ENCODE measurements at regions not wholly inside any gene's neighbourhood (a gene's known extent, or its start where the extent isn't known, plus 50 kb on each side); places are given as distances from the start of the nearest gene placed in this dataset.

DNA sequence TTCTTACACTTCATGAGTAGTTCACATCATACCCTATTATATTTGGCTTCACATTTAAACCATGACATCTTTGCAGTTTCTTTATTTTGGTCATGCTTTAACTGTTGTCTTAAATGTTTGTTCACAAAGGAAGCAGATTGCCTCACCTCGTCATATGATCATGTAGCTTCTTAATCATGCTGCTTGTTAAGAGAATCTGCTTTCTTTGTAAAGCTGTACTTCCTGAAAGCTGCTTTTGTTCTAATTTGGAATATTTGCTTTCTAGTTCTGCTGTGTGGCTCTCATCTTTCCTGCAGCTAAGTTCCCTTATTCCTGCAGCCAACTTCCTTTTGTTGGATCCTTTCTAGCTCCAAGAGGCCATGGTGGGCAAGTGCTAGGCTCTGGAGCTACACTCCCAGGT lies 62.9 kb upstream of the SIM2 start:
- Histone ChIP-seq H3K9me3 (no peaks in the 10 kb centered on the region), H3K36me3 (replicated peaks in 1 of 2; ENCODE audit: insufficient read depth in 1 of 2, low read depth in 2 of 2) (no peaks in the 10 kb centered on the region), H3K4me3 (no peak overlapping the region), H3K4me1 (no peaks in the 10 kb centered on the region), H3K27me3 (no peaks in the 10 kb centered on the region), H3K27ac (no peak overlapping the region)
- intact Hi-C loops (cut with DNase I) = no loop called here
- ATAC-seq (no peak), DNase-seq (no peak)
- no peak for TF ChIP-seq POLR2A (IDR thresholded peaks at IDR 0.05)
- TF ChIP-seq, protein P1, sequence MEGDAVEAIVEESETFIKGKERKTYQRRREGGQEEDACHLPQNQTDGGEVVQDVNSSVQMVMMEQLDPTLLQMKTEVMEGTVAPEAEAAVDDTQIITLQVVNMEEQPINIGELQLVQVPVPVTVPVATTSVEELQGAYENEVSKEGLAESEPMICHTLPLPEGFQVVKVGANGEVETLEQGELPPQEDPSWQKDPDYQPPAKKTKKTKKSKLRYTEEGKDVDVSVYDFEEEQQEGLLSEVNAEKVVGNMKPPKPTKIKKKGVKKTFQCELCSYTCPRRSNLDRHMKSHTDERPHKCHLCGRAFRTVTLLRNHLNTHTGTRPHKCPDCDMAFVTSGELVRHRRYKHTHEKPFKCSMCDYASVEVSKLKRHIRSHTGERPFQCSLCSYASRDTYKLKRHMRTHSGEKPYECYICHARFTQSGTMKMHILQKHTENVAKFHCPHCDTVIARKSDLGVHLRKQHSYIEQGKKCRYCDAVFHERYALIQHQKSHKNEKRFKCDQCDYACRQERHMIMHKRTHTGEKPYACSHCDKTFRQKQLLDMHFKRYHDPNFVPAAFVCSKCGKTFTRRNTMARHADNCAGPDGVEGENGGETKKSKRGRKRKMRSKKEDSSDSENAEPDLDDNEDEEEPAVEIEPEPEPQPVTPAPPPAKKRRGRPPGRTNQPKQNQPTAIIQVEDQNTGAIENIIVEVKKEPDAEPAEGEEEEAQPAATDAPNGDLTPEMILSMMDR (IDR thresholded peaks at IDR 0.05) = no peak
- 48 to 70% methylated on average over 1 of the region's 1 CpG for WGBS, 2 donors

DNA sequence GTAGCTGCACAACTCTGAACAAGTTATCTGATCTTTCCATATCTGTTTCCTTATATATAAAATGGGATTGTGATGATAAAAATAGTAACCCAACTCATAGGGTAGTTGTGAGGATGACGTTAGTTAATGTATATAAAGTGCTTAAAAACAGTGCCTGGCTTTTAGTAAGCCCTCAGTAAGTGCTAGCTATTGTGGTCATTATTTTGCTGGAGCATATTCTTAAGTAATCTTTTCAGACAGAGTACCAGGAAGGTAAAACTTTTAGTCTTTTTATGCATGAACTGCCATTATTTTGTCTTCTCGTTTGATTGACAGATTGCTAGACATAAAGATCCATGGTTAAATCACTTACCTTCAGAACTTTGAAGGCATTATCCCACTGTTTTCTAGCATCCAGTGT lies 62.5 kb upstream of the SIM2 start:
- Histone ChIP-seq H3K27me3 (no peaks in the 10 kb centered on the region), H3K36me3 (replicated peaks in 1 of 2; ENCODE audit: insufficient read depth in 1 of 2, low read depth in 2 of 2) (no peaks in the 10 kb centered on the region), H3K27ac (no peak overlapping the region), H3K9me3 (no peaks in the 10 kb centered on the region), H3K4me3 (no peak overlapping the region), H3K4me1 (no peaks in the 10 kb centered on the region)
- TF ChIP-seq, protein P1 (IDR thresholded peaks at IDR 0.05) = no peak
- TF ChIP-seq POLR2A (IDR thresholded peaks at IDR 0.05) = no peak
- ATAC-seq (no peak), DNase-seq (no peak)
- WGBS, 2 donors = 62 to 72% methylated on average over 2 of the region's 2 CpGs
- intact Hi-C loops (cut with DNase I) = no loop called here

DNA sequence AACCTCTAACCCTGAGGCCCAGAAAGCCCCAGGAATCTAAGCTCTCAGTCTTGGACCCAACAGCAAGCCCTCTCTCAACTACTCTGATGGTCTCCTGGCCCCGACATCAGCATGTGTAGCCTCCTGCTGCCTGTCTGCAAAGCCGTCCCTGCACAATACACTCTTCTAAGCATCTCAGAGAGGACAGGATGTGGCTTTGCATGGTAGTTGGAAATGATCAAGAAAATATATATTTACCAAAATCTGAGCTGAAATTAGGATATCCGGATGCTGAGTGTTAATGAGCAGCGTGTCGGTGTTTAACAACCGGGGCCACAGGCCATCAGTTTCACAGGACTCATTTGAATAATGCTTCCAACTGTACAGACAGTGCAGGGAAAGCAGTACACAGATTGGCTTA lies 59.1 kb upstream of the SIM2 start:
- Histone ChIP-seq H3K36me3 (replicated peaks in 1 of 2; ENCODE audit: insufficient read depth in 1 of 2, low read depth in 2 of 2) (no peaks in the 10 kb centered on the region), H3K4me1 (no peaks in the 10 kb centered on the region), H3K27me3 (no peaks in the 10 kb centered on the region), H3K9me3 (no peaks in the 10 kb centered on the region), H3K4me3 (no peak overlapping the region), H3K27ac (no peak overlapping the region)
- ATAC-seq (no peak), DNase-seq (no peak)
- WGBS, 2 donors = 37 to 45% methylated on average over 6 of the region's 6 CpGs
- TF ChIP-seq, protein P1 (IDR thresholded peaks at IDR 0.05) = no peak
- TF ChIP-seq POLR2A (IDR thresholded peaks at IDR 0.05) = no peak
- intact Hi-C loops (cut with DNase I) = no loop called here

DNA sequence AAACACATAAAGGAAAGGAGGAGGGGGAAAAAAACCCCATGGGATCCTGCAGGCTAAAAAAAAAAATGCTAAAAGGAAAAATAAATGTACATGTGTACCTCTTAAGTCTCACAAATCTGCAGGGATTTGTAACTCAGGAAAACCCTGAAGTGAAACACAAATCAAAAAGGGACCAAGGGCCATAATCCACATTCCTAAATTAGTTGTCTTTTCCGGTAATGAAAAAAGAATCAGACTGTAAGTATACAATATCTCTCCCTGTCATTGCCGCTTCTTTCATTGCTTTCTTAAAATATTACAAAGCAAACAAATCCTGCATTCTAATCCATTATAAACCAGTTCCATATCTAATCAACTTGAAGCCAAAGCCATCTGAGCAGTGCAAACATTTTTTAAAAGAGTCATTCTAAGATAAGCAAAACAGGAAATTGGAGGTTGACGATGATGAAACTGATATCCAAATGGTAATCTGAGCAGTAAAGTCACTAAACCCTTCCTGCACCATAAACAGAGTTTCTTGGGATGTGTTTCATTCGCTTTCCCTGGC lies 58.7 kb upstream of the SIM2 start:
- ATAC-seq = no peak
- H3K9me3 ChIP-seq = no peaks in the 10 kb centered on the region
- H3K4me3 ChIP-seq = no peak overlapping the region
- WGBS, 2 donors = 12 to 22% methylated on average over 4 of the region's 4 CpGs
- H3K4me1 ChIP-seq = no peaks in the 10 kb centered on the region
- intact Hi-C loops (cut with DNase I) = no loop called here
- TF ChIP-seq POLR2A (IDR thresholded peaks at IDR 0.05) = no peak
- TF ChIP-seq, protein P1 (IDR thresholded peaks at IDR 0.05) = no peak
- no peaks in the 10 kb centered on the region for H3K27me3 ChIP-seq
- no peak overlapping the region for H3K27ac ChIP-seq
- no peak for DNase-seq
- no peaks in the 10 kb centered on the region for H3K36me3 ChIP-seq (replicated peaks in 1 of 2; ENCODE audit: insufficient read depth in 1 of 2, low read depth in 2 of 2)

DNA sequence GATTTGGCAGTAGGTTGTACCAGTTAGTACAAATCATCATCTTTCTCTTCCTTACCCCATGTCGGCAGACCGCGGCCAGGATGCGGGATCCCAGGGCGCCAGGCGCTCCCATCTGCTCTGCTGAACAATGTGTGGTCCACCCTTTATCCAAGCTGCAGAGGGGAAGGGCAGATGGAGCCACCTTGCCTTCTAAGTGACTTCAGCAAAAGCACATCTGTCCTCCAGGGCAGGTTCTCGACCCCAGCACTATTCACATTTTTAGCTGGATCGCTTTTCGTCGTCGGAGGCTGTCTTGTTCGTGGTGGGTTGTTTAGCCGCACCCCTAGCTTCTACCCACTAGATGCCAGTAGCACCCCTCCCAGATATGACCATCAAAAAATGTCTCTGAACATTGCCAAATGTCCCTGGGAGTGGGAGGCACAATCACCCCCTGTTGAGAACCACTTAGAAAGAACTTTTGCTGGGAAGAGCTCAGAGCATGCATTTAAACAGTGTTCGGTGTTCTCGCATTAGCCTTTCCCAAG lies 58.1 kb upstream of the SIM2 start:
- no peaks in the 10 kb centered on the region for H3K4me1 ChIP-seq
- H3K9me3 ChIP-seq = no peaks in the 10 kb centered on the region
- no peak overlapping the region for H3K4me3 ChIP-seq
- TF ChIP-seq, protein P1 (IDR thresholded peaks at IDR 0.05) = no peak
- no peak for TF ChIP-seq POLR2A (IDR thresholded peaks at IDR 0.05)
- intact Hi-C loops (cut with DNase I) = no loop called here
- no peaks in the 10 kb centered on the region for H3K36me3 ChIP-seq (replicated peaks in 1 of 2; ENCODE audit: insufficient read depth in 1 of 2, low read depth in 2 of 2)
- no peaks in the 10 kb centered on the region for H3K27me3 ChIP-seq
- no peak overlapping the region for H3K27ac ChIP-seq
- WGBS, 2 donors = 62 to 68% methylated on average over 15 of the region's 15 CpGs
- DNase-seq (no peak), ATAC-seq (no peak)

All from body of pancreas (tissue), 4 donors.